ENCODE measurements at regions not wholly inside any gene's neighbourhood (a gene's known extent, or its start where the extent isn't known, plus 50 kb on each side); places are given as distances from the start of the nearest gene placed in this dataset.

GRCh38 chr2:15762449-15762848, 170.8 kb downstream of the DDX1 start:
- Histone ChIP-seq H3K79me1 (ENCODE audit: low read depth, low read length) (no peaks in the 10 kb centered on the region), H4K5ac (ENCODE audit: insufficient read length, low read depth, low read length) (no peak overlapping the region), H3K18ac (ENCODE audit: extremely low read depth, low read length) (no peak overlapping the region), H4K8ac (ENCODE audit: extremely low read depth, insufficient read depth, low read length) (no peak overlapping the region), H2BK12ac (ENCODE audit: low read depth, low read length) (no peak overlapping the region), H3K23me2 (ENCODE audit: low read depth, low read length) (no peaks in the 10 kb centered on the region), H3K27ac (ENCODE audit: low read depth, low read length) (no peak overlapping the region), H3K4me2 (ENCODE audit: insufficient read depth in 1 of 2, low read depth in 2 of 2, low read length in 2 of 2) (no peak overlapping the region), H3K36me3 (ENCODE audit: control insufficient read depth in 2 of 4, insufficient read depth in 4 of 4, low read length in 3 of 4) (no peaks in the 10 kb centered on the region), H4K20me1 (replicated peaks in 1 of 2; ENCODE audit: control insufficient read depth in 1 of 2, insufficient read depth in 2 of 2, low read length in 2 of 2) (no peaks in the 10 kb centered on the region), H3K9ac (replicated peaks in 1 of 4; ENCODE audit: extremely low read depth in 1 of 4, low read depth in 3 of 4, low read length in 3 of 4) (no peak overlapping the region), H4K91ac (replicated peaks; ENCODE audit: insufficient read length, low read length) (no peak overlapping the region), H3K14ac (ENCODE audit: insufficient read length) (no peak overlapping the region), H2BK5ac (ENCODE audit: low read depth, low read length) (no peak overlapping the region), H3K9me3 (ENCODE audit: insufficient read depth in 2 of 2, low read depth in 1 of 2, low read length in 1 of 2) (peaks cover 0 to 3% of the 10 kb centered on the region in 2 experiments; a peak in 1 of 4 replicates), H3K4me3 (ENCODE audit: extremely low read depth in 1 of 4, insufficient read depth in 2 of 4, low read depth in 3 of 4, low read length in 4 of 4) (no peak overlapping the region), H2AK5ac (ENCODE audit: low read depth, low read length) (no peak overlapping the region), H3K27me3 (replicated peaks in 1 of 4; ENCODE audit: control insufficient read depth in 3 of 4, extremely low read depth in 1 of 4, insufficient read depth in 3 of 4, low read length in 3 of 4) (no peaks in the 10 kb centered on the region; a peak in 1 of 7 replicates), H2BK120ac (replicated peaks; ENCODE audit: low read depth, low read length) (no peak overlapping the region), H3K79me2 (ENCODE audit: control insufficient read depth in 1 of 2, insufficient read depth in 2 of 2, low read length in 2 of 2) (no peaks in the 10 kb centered on the region), H3K4ac (replicated peaks; ENCODE audit: insufficient read length, low read depth, low read length) (no peak overlapping the region), H2AFZ (ENCODE audit: low read length) (no peak overlapping the region), H2BK20ac (ENCODE audit: low read length) (no peak overlapping the region), H2BK15ac (ENCODE audit: low read length) (no peak overlapping the region), H3K56ac (replicated peaks; ENCODE audit: insufficient read length, low read depth, low read length) (no peak overlapping the region), H3K4me1 (replicated peaks in 1 of 4; ENCODE audit: control insufficient read depth in 3 of 4, insufficient read depth in 4 of 4, low read length in 3 of 4) (peaks cover 0 to 6% (median 0%) of the 10 kb centered on the region in 4 experiments; a peak in 1 of 7 replicates), H3K23ac (ENCODE audit: insufficient read length) (no peak overlapping the region)
- FAIRE-seq (no peak), DNase-seq (ENCODE audit: low read depth in 1 of 2, low spot score in 2 of 2) (no peak)
- ChIA-PET CTCF (ENCODE audit: partially characterized antibody) (interaction anchor here (1.2 to 3.2 kb wide), 3 partner anchors 13 to 91 kb away, joined by 3 to 23 read pairs (median 4); no protein-coding TSS in a partner anchor), POLR2A (ENCODE audit: partially characterized antibody) (interaction anchor here (1.2 kb wide), 1 partner anchor 20 kb away, joined by 3 read pairs; no protein-coding TSS in a partner anchor)
- TF ChIP-seq ATF3 (IDR thresholded peaks at IDR 0.05; ENCODE audit: insufficient read depth, low read depth, low read length) (no peak), CEBPB (IDR thresholded peaks at IDR 0.05; ENCODE audit: low read depth, low read length) (no peak), KDM4A (IDR thresholded peaks at IDR 0.05; ENCODE audit: low read depth, low read length, severe bottlenecking) (no peak), HDAC2 (IDR thresholded peaks at IDR 0.05; ENCODE audit: borderline replicate concordance in 1 of 2, low read depth in 2 of 2, low read length in 2 of 2) (no peak)
- 81% methylated on average over 3 of the region's 3 CpGs; no CpG with 5 or more reads in 1 of the 2 experiments for WGBS, 2 experiments (ENCODE audit: extremely low coverage in 1 of 2, insufficient coverage in 1 of 2, insufficient read length in 1 of 2, insufficient replicate concordance in 2 of 2, low coverage in 1 of 2, low lambda C conversion rate in 2 of 2, missing lambda C conversion rate in 1 of 2)
